Suprapubic skin (tissue), 4 donors: ENCODE measurements at regions not wholly inside any gene's neighbourhood (a gene's known extent, or its start where the extent isn't known, plus 50 kb on each side); places are given as distances from the start of the nearest gene placed in this dataset.
"Not testable (repeated sequence)": the region's sequence is repeated elsewhere in the genome, so short reads cannot be mapped to it uniquely, and the experiment has no call there.

Experiments
- DNase-seq, 2 donors: peaks; one replicate each; pipeline ENCODE4 v3.0.0-alpha.2; 2019; ENCODE audit warnings: low spot score in 2 of 2
- H3K27ac ChIP-seq: fragments of 200-600 bp; sonication (generic); one replicate; pipeline ENCODE4 v1.5.1; 2019
- H3K27me3 ChIP-seq: fragments of 200-600 bp; sonication (generic); one replicate; pipeline ENCODE4 v1.5.1; 2019
- H3K36me3 ChIP-seq: fragments of 200-600 bp; sonication (generic); one replicate; pipeline ENCODE4 v1.5.1; 2019
- H3K4me1 ChIP-seq: fragments of 200-600 bp; sonication (generic); one replicate; pipeline ENCODE4 v1.5.1; 2019
- H3K4me3 ChIP-seq: fragments of 200-600 bp; sonication (generic); one replicate; pipeline ENCODE4 v1.5.1; 2019; ENCODE audit warnings: mild to moderate bottlenecking
- H3K9me3 ChIP-seq: fragments of 200-600 bp; sonication (generic); one replicate; pipeline ENCODE4 v1.5.1; 2019
- CTCF ChIP-seq, 2 donors: fragments of 200-600 bp in 1 of 2; fragments of 450-650 bp in 1 of 2; sonication (generic) in 1 of 2; IDR thresholded peaks; one replicate each; pipeline ENCODE4 v1.5.1; 2016 to 2019; ENCODE audit warnings: antibody characterized with exemption in 2 of 2, mild to moderate bottlenecking in 1 of 2, moderate library complexity in 1 of 2
- EP300 ChIP-seq: sonication (generic); formaldehyde crosslinking; IDR thresholded peaks from one replicate; pipeline ENCODE4 v1.6.1; 2017; ENCODE audit warnings: antibody characterized with exemption
- POLR2A ChIP-seq, 2 donors: fragments of 450-650 bp; IDR thresholded peaks; one replicate each; pipeline ENCODE4 v1.6.1; 2017; ENCODE audit warnings: antibody characterized with exemption in 2 of 2, mild to moderate bottlenecking in 2 of 2, moderate library complexity in 2 of 2
- POLR2AphosphoS5 ChIP-seq, 3 donors: sonication (generic); formaldehyde crosslinking; IDR thresholded peaks; one replicate each; pipeline ENCODE4 v1.6.1; 2017; ENCODE audit warnings: antibody characterized with exemption in 3 of 3
- WGBS: methylation state at CpG from one replicate; pipeline ENCODE4 v1.1.5; 2018; 5-methylcytosine and 5-hydroxymethylcytosine counted together

- no peak for DNase-seq
- no peaks in the 10 kb centered on the region for H3K9me3 ChIP-seq
- H3K27ac ChIP-seq: no peak overlapping the region
- H3K4me1 ChIP-seq: no peaks in the 10 kb centered on the region
- no peaks in the 10 kb centered on the region for H3K36me3 ChIP-seq
- no peak for TF ChIP-seq POLR2AphosphoS5 (IDR thresholded peaks at IDR 0.05)
- TF ChIP-seq POLR2A (IDR thresholded peaks at IDR 0.05): no peak
- TF ChIP-seq EP300: no peak
- TF ChIP-seq CTCF (IDR thresholded peaks at IDR 0.05): no peak
- H3K27me3 ChIP-seq: no peaks in the 10 kb centered on the region
- H3K4me3 ChIP-seq: no peak overlapping the region
These were observed 136.5 kb upstream of the HNRNPU start for GRCh38 chr1:245000872-245001188.

GRCh38 chr1:244999644-245000043 lies 135.3 kb upstream of the HNRNPU start:
- H3K36me3 ChIP-seq, DNase-seq, H3K9me3 ChIP-seq, H3K4me1 ChIP-seq, H3K27me3 ChIP-seq, H3K4me3 ChIP-seq, H3K27ac ChIP-seq: not testable (repeated sequence)
- WGBS: 93% methylated on average over 3 of the region's 3 CpGs

- Histone ChIP-seq H3K4me1 (no peaks in the 10 kb centered on the region), H3K36me3 (no peaks in the 10 kb centered on the region), H3K4me3 (no peak overlapping the region), H3K27ac (no peak overlapping the region), H3K27me3 (no peaks in the 10 kb centered on the region), H3K9me3 (no peaks in the 10 kb centered on the region)
- 89% methylated on average over 1 of the region's 1 CpG for WGBS
- TF ChIP-seq POLR2A (IDR thresholded peaks at IDR 0.05): no peak
- TF ChIP-seq EP300: no peak
- no peak for TF ChIP-seq CTCF (IDR thresholded peaks at IDR 0.05)
- no peak for TF ChIP-seq POLR2AphosphoS5 (IDR thresholded peaks at IDR 0.05)
- no peak for DNase-seq
These were observed 134.5 kb upstream of the HNRNPU start for GRCh38 chr1:244998717-244999346.

GRCh38 chr1:244995602-244996400 lies 131.5 kb upstream of the HNRNPU start:
- no peak overlapping the region for H3K27ac ChIP-seq
- 93% methylated on average over 11 of the region's 11 CpGs for WGBS

GRCh38 chr1:244992833-244993232 lies 128.5 kb upstream of the HNRNPU start:
- TF ChIP-seq POLR2A (IDR thresholded peaks at IDR 0.05) (no peak), EP300 (no peak), POLR2AphosphoS5 (IDR thresholded peaks at IDR 0.05) (no peak), CTCF (IDR thresholded peaks at IDR 0.05) (no peak)
- no peaks in the 10 kb centered on the region for H3K9me3 ChIP-seq
- H3K27me3 ChIP-seq: no peaks in the 10 kb centered on the region
- 0% methylated on average over 1 of the region's 1 CpG for whole genome bisulfite sequencing
- H3K4me1 ChIP-seq: no peaks in the 10 kb centered on the region
- DNase-seq: no peak
- no peaks in the 10 kb centered on the region for H3K36me3 ChIP-seq
- H3K27ac ChIP-seq: no peak overlapping the region
- no peak overlapping the region for H3K4me3 ChIP-seq

More at GRCh38 chr1:244995602-244996400, 131.5 kb upstream of the HNRNPU start:
- TF ChIP-seq POLR2AphosphoS5 (IDR thresholded peaks at IDR 0.05) (no peak), EP300 (no peak), POLR2A (IDR thresholded peaks at IDR 0.05) (no peak), CTCF (IDR thresholded peaks at IDR 0.05) (no peak)
- Histone ChIP-seq H3K4me3 (no peak overlapping the region), H3K9me3 (no peaks in the 10 kb centered on the region), H3K4me1 (no peaks in the 10 kb centered on the region), H3K36me3 (no peaks in the 10 kb centered on the region), H3K27me3 (no peaks in the 10 kb centered on the region)
- DNase-seq: no peak
